ENCODE measurements at regions not wholly inside any gene's neighbourhood (a gene's known extent, or its start where the extent isn't known, plus 50 kb on each side); places are given as distances from the start of the nearest gene placed in this dataset.

DNA sequence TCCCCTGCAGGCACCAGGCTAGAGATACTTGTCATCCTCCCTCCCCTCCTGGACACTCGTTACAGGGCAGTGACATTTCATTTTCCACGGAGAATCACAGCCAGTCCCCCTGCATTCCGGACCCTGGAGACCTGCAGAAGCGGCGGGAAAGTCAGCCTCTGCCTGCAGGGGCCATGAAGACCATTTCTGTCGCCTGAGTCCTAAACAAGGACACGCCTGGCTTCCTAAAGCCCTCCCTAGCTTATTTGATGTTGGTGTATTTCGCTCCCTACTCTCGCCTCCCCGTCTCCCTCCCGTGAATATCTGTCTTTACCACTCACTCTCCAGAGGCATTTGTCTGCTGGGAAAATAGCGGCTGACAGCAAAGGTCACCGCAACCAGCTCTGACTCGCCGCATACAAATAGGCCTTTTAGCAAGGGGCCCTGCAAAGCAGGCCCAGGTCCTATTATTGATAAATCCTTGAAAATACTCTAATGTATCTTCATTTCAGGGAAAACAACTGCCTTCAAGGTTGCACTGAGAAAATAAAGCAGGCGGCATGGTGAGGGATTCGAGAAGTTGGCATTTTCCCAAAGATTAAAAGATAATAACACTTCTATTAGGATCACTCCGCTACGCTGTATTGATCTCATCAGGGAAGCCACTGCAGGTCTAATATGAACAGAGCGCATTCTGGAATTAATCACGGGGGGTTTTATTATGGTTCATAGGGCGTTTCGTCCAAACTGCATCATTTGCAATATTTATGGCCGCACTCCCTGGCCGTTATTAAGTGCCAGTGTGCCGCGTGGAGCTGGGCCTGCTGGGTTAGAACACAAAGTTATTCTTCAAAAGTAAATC is 447.1 kb upstream of the CDH5 start:
- Histone ChIP-seq H3K4me2 (ENCODE audit: low read depth, low read length) (no peak overlapping the region), H3K4ac (ENCODE audit: low read depth, low read length) (no peak overlapping the region), H2BK15ac (ENCODE audit: low read depth, low read length) (no peak overlapping the region), H3K4me1 (ENCODE audit: control insufficient read depth, insufficient read depth, low read length) (no peaks in the 10 kb centered on the region), H3K9ac (ENCODE audit: low read depth, low read length) (no peak overlapping the region), H2BK5ac (ENCODE audit: low read depth, low read length, poor library complexity, severe bottlenecking) (no peak overlapping the region), H4K8ac (ENCODE audit: low read depth in 2 of 2, low read length in 2 of 2) (no peak overlapping the region), H2AK5ac (ENCODE audit: low read depth, low read length) (no peak overlapping the region), H3K9me1 (ENCODE audit: insufficient read depth, low read length) (no peaks in the 10 kb centered on the region), H3K14ac (replicated peaks; ENCODE audit: low read depth, low read length) (no peak overlapping the region), H2BK20ac (ENCODE audit: low read depth, low read length) (no peak overlapping the region), H3K18ac (ENCODE audit: low read depth, low read length) (no peak overlapping the region), H3K9me3 (ENCODE audit: control insufficient read depth, insufficient read depth, low read length) (no peaks in the 10 kb centered on the region), H3K56ac (ENCODE audit: extremely low read depth, insufficient read depth, low read length) (no peak overlapping the region), H3K4me3 (ENCODE audit: insufficient read depth, low read depth, low read length) (no peak overlapping the region), H3K23ac (ENCODE audit: low read depth, low read length) (no peak overlapping the region), H3K27me3 (ENCODE audit: control insufficient read depth, insufficient read depth, low read length) (peaks cover 28% of the 10 kb centered on the region), H4K20me1 (ENCODE audit: insufficient read depth, low read length) (no peaks in the 10 kb centered on the region), H3K79me1 (ENCODE audit: low read depth in 1 of 2, low read length in 2 of 2) (no peaks in the 10 kb centered on the region), H4K5ac (ENCODE audit: low read depth, low read length) (no peak overlapping the region), H2BK120ac (ENCODE audit: low read depth, low read length) (no peak overlapping the region), H2AFZ (replicated peaks; ENCODE audit: low read length, poor library complexity) (no peak overlapping the region), H4K91ac (ENCODE audit: insufficient read depth, low read depth, low read length) (no peak overlapping the region), H3K36me3 (ENCODE audit: control insufficient read depth, insufficient read depth, low read length) (no peaks in the 10 kb centered on the region), H2AK9ac (replicated peaks; ENCODE audit: low read depth, low read length, poor library complexity) (no peak overlapping the region), H3K27ac (ENCODE audit: insufficient read depth, low read length) (no peak overlapping the region)
- WGBS, 2 experiments (ENCODE audit: extremely low coverage in 2 of 2, insufficient read length in 1 of 2): 95% methylated on average over 4 of the region's 27 CpGs; no CpG with 5 or more reads in 1 of the 2 experiments
- ATAC-seq (ENCODE audit: low read depth): no peak
- POLR2A ChIA-PET (ENCODE audit: unreplicated experiment): no interaction called here
- dilution Hi-C loops (cut with HindIII; ENCODE audit: low sequenced_read_pairs, unreplicated experiment): no loop called here
- in situ Hi-C loops (cut with MboI; ENCODE audit: low sequenced_read_pairs): no loop called here
- no peak for DNase-seq
- intact Hi-C loops (cut with micrococcal nuclease): no loop called here
- no TSS peak for BruUV-seq (replicated peaks)
- TF ChIP-seq SMC3 (IDR thresholded peaks at IDR 0.05; ENCODE audit: low read depth, low read length) (no peak), CEBPB (IDR thresholded peaks at IDR 0.05; ENCODE audit: low read depth, low read length) (no peak), RFX5 (IDR thresholded peaks at IDR 0.05; ENCODE audit: low read depth, low read length) (no peak), BHLHE40 (IDR thresholded peaks at IDR 0.05; ENCODE audit: low read depth, low read length) (no peak)
- CTCF ChIA-PET: interaction anchor here (1.0 kb wide), 1 partner anchor 13 kb away, joined by 3 read pairs; no protein-coding TSS in a partner anchor
